ENCODE measurements at regions not wholly inside any gene's neighbourhood (a gene's known extent, or its start where the extent isn't known, plus 50 kb on each side); places are given as distances from the start of the nearest gene placed in this dataset.
A peak's percentile ranks its signal among the peaks of the same experiment; 100 is the strongest.

- H3K4me2 ChIP-seq (replicated peaks; ENCODE audit: extremely low read depth, low read length, poor library complexity, severe bottlenecking), result no peak overlapping the region
- no peaks in the 10 kb centered on the region for H3K9me3 Mint-ChIP-seq
- no peak overlapping the region for H3K27ac Mint-ChIP-seq
Measured at GRCh38 chr6:56838965-56839364, 115.9 kb upstream of the BEND6 start.

GRCh38 chr6:56838016-56838555 is 116.8 kb upstream of the BEND6 start:
- Mint-ChIP-seq H3K4me3 (no peak overlapping the region), H3K27ac (no peak overlapping the region), H3K36me3 (no peaks in the 10 kb centered on the region), H3K27me3 (ENCODE audit: low read depth in 3 of 3) (peaks cover 4 to 6% (median 6%) of the 10 kb centered on the region in 3 donors), H3K4me1 (peaks cover 24% of the 10 kb centered on the region), H3K9me3 (no peaks in the 10 kb centered on the region)
- H3K9ac ChIP-seq (ENCODE audit: insufficient read depth, low read length, poor library complexity, severe bottlenecking), result no peak overlapping the region
- no peak for DNase-seq
- 91% methylated on average over 1 of the region's 2 CpGs for WGBS (ENCODE audit: insufficient coverage)
- H3K27me3 ChIP-seq (ENCODE audit: control insufficient read depth in 2 of 2, insufficient read depth in 2 of 2, low read length in 2 of 2), result no peaks in the 10 kb centered on the region
- H3K79me2 ChIP-seq (ENCODE audit: insufficient read depth, low read length), result no peaks in the 10 kb centered on the region
- peaks cover 11 to 20% of the 10 kb centered on the region in 2 donors for H3K4me1 ChIP-seq (ENCODE audit: control insufficient read depth in 1 of 2, insufficient read depth in 2 of 2, low read length in 2 of 2)
- H3K9me3 ChIP-seq (replicated peaks in 1 of 2; ENCODE audit: control insufficient read depth in 1 of 2, insufficient read depth in 1 of 2, low read length in 2 of 2), result no peaks in the 10 kb centered on the region
- H4K20me1 ChIP-seq (ENCODE audit: insufficient read depth, low read length), result no peaks in the 10 kb centered on the region
- H3K36me3 ChIP-seq (replicated peaks in 1 of 2; ENCODE audit: control insufficient read depth in 1 of 2, insufficient read depth in 2 of 2, low read length in 2 of 2), result no peaks in the 10 kb centered on the region
- H2AFZ ChIP-seq (ENCODE audit: insufficient read depth, low read depth, low read length, poor library complexity, severe bottlenecking), result no peak overlapping the region
- no peak for TF ChIP-seq CTCF (IDR thresholded peaks at IDR 0.05)
- no peak overlapping the region for H3K27ac ChIP-seq (ENCODE audit: low read depth in 1 of 2, low read length in 2 of 2)
- intact Hi-C loops (cut with micrococcal nuclease), result no loop called here
- no peak overlapping the region for H3K4me3 ChIP-seq (replicated peaks in 1 of 3; ENCODE audit: low read depth in 2 of 3, low read length in 3 of 3)
- no peak overlapping the region for H3K4me2 ChIP-seq (replicated peaks; ENCODE audit: extremely low read depth, low read length, poor library complexity, severe bottlenecking)

More at GRCh38 chr6:56838965-56839364, 115.9 kb upstream of the BEND6 start:
- Histone ChIP-seq H3K4me1 (ENCODE audit: control insufficient read depth in 1 of 2, insufficient read depth in 2 of 2, low read length in 2 of 2) (peaks cover 13 to 23% of the 10 kb centered on the region in 2 donors), H3K27me3 (ENCODE audit: control insufficient read depth in 2 of 2, insufficient read depth in 2 of 2, low read length in 2 of 2) (no peaks in the 10 kb centered on the region), H3K27ac (ENCODE audit: low read depth in 1 of 2, low read length in 2 of 2) (no peak overlapping the region), H3K79me2 (ENCODE audit: insufficient read depth, low read length) (no peaks in the 10 kb centered on the region), H2AFZ (ENCODE audit: insufficient read depth, low read depth, low read length, poor library complexity, severe bottlenecking) (peak overlapping the region; percentile 62), H3K9me3 (replicated peaks in 1 of 2; ENCODE audit: control insufficient read depth in 1 of 2, insufficient read depth in 1 of 2, low read length in 2 of 2) (no peaks in the 10 kb centered on the region), H4K20me1 (ENCODE audit: insufficient read depth, low read length) (no peaks in the 10 kb centered on the region), H3K9ac (ENCODE audit: insufficient read depth, low read length, poor library complexity, severe bottlenecking) (no peak overlapping the region), H3K36me3 (replicated peaks in 1 of 2; ENCODE audit: control insufficient read depth in 1 of 2, insufficient read depth in 2 of 2, low read length in 2 of 2) (no peaks in the 10 kb centered on the region), H3K4me3 (replicated peaks in 1 of 3; ENCODE audit: low read depth in 2 of 3, low read length in 3 of 3) (no peak overlapping the region)
- H3K27me3 Mint-ChIP-seq (ENCODE audit: low read depth in 3 of 3), result peaks cover 6 to 7% (median 6%) of the 10 kb centered on the region in 3 donors
- no peak for TF ChIP-seq CTCF (IDR thresholded peaks at IDR 0.05)
- DNase-seq, result no peak
- H3K36me3 Mint-ChIP-seq, result no peaks in the 10 kb centered on the region
- H3K4me3 Mint-ChIP-seq, result peak overlapping the region in 1 of 2 donors; percentile 4
- peaks cover 26% of the 10 kb centered on the region for H3K4me1 Mint-ChIP-seq
- no CpG with 5 or more reads among the region's 1 CpG for WGBS (ENCODE audit: insufficient coverage)
- intact Hi-C loops (cut with micrococcal nuclease), result no loop called here
